Panc1 (cell line): ENCODE measurements at regions not wholly inside any gene's neighbourhood (a gene's known extent, or its start where the extent isn't known, plus 50 kb on each side); places are given as distances from the start of the nearest gene placed in this dataset.

ENCODE experiments used
- ATAC-seq: fragments of 200-7000 bp; cut with Tn5 transposase; 2 replicates; pipeline ENCODE4 v1.9.1; 2020; ENCODE audit warnings: mild to moderate bottlenecking, moderate library complexity
- BruUV-seq: library from RNA; stranded (reverse); fragments of 400-500 nt; replicated peaks from 2 replicates; lab custom pipeline; 2021; lab: Mats Ljungman, UMichigan
- CTCF ChIA-PET: fragments of 300-600 bp; sonication (Branson Sonifier 250); formaldehyde crosslinking; loops from one replicate; lab custom pipeline; 2022; ENCODE audit warnings: antibody characterized with exemption; lab: Charles Lee
- POLR2A ChIA-PET: fragments of 300-600 bp; sonication (Branson Sonifier 250); formaldehyde crosslinking; loops from one replicate; lab custom pipeline; 2022; ENCODE audit warnings: antibody characterized with exemption; lab: Charles Lee
- DNase-seq: peaks from one replicate; pipeline ENCODE4 v3.0.0-alpha.2; 2010; ENCODE audit warnings: low read depth, low spot score
- H3K27ac ChIP-seq: 2 replicates; pipeline ENCODE4 v1.5.1; 2011; ENCODE audit warnings: mild to moderate bottlenecking, low read length, inconsistent platforms
- H3K27me3 ChIP-seq: fragments of 200-500 bp; sonication (Bioruptor generic); 2 replicates; pipeline ENCODE4 v1.6.0; 2014; ENCODE audit warnings: low read length, inconsistent platforms; ENCODE audit not compliant: control insufficient read depth, insufficient read depth
- H3K36me3 ChIP-seq: fragments of 200-500 bp; sonication (Bioruptor generic); 2 replicates; pipeline ENCODE4 v1.5.1; 2014; ENCODE audit warnings: inconsistent platforms, mild to moderate bottlenecking, low read length, moderate library complexity; ENCODE audit not compliant: control insufficient read depth, insufficient read depth
- H3K4me1 ChIP-seq: 2 replicates; pipeline ENCODE4 v1.5.1; 2011; ENCODE audit warnings: inconsistent platforms, mild to moderate bottlenecking, low read length, moderate library complexity; ENCODE audit not compliant: control insufficient read depth, insufficient read depth
- H3K4me3 ChIP-seq, 2 experiments: 2 replicates each; pipeline ENCODE4 v1.5.1; 2011 to 2012; ENCODE audit warnings: low read depth in 2 of 2, low read length in 2 of 2, mild to moderate bottlenecking in 2 of 2, inconsistent platforms in 1 of 2, moderate library complexity in 1 of 2
- H3K9me3 ChIP-seq: fragments of 200-500 bp; sonication (Bioruptor generic); 2 replicates; pipeline ENCODE4 v1.5.1; 2014; ENCODE audit warnings: low read depth, mild to moderate bottlenecking, inconsistent platforms, low read length, moderate library complexity; ENCODE audit not compliant: control insufficient read depth, insufficient read depth
- POLR2AphosphoS5 ChIP-seq: IDR thresholded peaks from 2 replicates; pipeline ENCODE4 v1.6.1; 2012; ENCODE audit warnings: mild to moderate bottlenecking, low read depth, low read length, moderate library complexity
- SIN3A ChIP-seq: IDR thresholded peaks from 2 replicates; pipeline ENCODE4 v1.6.1; 2012; ENCODE audit warnings: low read depth, mild to moderate bottlenecking, low read length, moderate library complexity, borderline replicate concordance; ENCODE audit not compliant: insufficient read depth
- TCF7L2 ChIP-seq: IDR thresholded peaks from 2 replicates; pipeline ENCODE4 v1.6.1; 2011; ENCODE audit warnings: mild to moderate bottlenecking, low read depth, low read length, inconsistent platforms
- in situ Hi-C: cut with HindIII; loops from 2 replicates; pipeline ENCODE4 v1.10.0; 2016; ENCODE audit warnings: low sequenced_read_pairs, low pct_unique_long_range_greater_than_20kb
- intact Hi-C: fragments of 100-400 bp; cut with micrococcal nuclease; formaldehyde crosslinking; loops from one replicate; pipeline ENCODE4 v1.10.0; 2022; ENCODE audit not compliant: unreplicated experiment
- TF ChIP-seq, protein P1 (sequence below): fragments of 450-650 bp; IDR thresholded peaks from 2 replicates; pipeline ENCODE4 v1.5.1; 2017; ENCODE audit warnings: mild to moderate bottlenecking
- TF ChIP-seq, protein P2 (sequence below), 2 experiments: IDR thresholded peaks; 2 replicates each; pipeline ENCODE4 v1.6.1; 2011 to 2012; ENCODE audit warnings: low read depth in 2 of 2, control low read depth in 1 of 2, low read length in 1 of 2, mild to moderate bottlenecking in 1 of 2, moderate library complexity in 1 of 2; ENCODE audit not compliant: insufficient read depth in 1 of 2

DNA sequence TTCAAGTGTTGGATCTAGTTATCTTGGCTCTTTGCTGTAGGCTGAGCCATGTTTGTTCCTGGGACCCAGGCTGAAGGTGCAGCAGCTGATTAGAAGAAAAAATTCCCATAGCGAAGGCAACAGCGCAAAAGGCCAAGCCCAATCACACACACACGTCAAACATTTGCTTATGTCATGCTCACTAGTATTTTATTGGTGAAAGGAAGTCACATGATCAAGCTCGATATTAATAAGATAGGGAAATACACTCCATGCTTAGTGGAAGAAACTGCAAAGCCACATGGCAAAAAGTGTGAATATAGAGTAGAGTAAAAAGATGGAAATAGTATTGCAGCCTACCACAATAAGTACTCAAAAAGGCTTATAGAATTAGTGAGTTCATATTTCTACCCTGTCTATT, 373.5 kb upstream of the FAR2 start:
- H3K9me3 ChIP-seq: no peaks in the 10 kb centered on the region
- BruUV-seq: no TSS peak
- no peaks in the 10 kb centered on the region for H3K27me3 ChIP-seq
- no peak for DNase-seq
- H3K4me3 ChIP-seq: no peak overlapping the region
- H3K27ac ChIP-seq: no peak overlapping the region
- no peaks in the 10 kb centered on the region for H3K36me3 ChIP-seq
- ChIA-PET CTCF (no interaction called here), POLR2A (no interaction called here)
- H3K4me1 ChIP-seq: no peaks in the 10 kb centered on the region
- ATAC-seq: no peak
- in situ Hi-C loops (no loop called here), intact Hi-C loops (no loop called here)
- no peak for TF ChIP-seq POLR2AphosphoS5
- TF ChIP-seq TCF7L2: no peak
- TF ChIP-seq, protein P1, sequence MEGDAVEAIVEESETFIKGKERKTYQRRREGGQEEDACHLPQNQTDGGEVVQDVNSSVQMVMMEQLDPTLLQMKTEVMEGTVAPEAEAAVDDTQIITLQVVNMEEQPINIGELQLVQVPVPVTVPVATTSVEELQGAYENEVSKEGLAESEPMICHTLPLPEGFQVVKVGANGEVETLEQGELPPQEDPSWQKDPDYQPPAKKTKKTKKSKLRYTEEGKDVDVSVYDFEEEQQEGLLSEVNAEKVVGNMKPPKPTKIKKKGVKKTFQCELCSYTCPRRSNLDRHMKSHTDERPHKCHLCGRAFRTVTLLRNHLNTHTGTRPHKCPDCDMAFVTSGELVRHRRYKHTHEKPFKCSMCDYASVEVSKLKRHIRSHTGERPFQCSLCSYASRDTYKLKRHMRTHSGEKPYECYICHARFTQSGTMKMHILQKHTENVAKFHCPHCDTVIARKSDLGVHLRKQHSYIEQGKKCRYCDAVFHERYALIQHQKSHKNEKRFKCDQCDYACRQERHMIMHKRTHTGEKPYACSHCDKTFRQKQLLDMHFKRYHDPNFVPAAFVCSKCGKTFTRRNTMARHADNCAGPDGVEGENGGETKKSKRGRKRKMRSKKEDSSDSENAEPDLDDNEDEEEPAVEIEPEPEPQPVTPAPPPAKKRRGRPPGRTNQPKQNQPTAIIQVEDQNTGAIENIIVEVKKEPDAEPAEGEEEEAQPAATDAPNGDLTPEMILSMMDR: no peak
- TF ChIP-seq, protein P2, sequence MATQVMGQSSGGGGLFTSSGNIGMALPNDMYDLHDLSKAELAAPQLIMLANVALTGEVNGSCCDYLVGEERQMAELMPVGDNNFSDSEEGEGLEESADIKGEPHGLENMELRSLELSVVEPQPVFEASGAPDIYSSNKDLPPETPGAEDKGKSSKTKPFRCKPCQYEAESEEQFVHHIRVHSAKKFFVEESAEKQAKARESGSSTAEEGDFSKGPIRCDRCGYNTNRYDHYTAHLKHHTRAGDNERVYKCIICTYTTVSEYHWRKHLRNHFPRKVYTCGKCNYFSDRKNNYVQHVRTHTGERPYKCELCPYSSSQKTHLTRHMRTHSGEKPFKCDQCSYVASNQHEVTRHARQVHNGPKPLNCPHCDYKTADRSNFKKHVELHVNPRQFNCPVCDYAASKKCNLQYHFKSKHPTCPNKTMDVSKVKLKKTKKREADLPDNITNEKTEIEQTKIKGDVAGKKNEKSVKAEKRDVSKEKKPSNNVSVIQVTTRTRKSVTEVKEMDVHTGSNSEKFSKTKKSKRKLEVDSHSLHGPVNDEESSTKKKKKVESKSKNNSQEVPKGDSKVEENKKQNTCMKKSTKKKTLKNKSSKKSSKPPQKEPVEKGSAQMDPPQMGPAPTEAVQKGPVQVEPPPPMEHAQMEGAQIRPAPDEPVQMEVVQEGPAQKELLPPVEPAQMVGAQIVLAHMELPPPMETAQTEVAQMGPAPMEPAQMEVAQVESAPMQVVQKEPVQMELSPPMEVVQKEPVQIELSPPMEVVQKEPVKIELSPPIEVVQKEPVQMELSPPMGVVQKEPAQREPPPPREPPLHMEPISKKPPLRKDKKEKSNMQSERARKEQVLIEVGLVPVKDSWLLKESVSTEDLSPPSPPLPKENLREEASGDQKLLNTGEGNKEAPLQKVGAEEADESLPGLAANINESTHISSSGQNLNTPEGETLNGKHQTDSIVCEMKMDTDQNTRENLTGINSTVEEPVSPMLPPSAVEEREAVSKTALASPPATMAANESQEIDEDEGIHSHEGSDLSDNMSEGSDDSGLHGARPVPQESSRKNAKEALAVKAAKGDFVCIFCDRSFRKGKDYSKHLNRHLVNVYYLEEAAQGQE (IDR thresholded peaks at IDR 0.05; ENCODE audit: insufficient read depth in 1 of 2, low read depth in 2 of 2, low read length in 1 of 2): no peak

DNA sequence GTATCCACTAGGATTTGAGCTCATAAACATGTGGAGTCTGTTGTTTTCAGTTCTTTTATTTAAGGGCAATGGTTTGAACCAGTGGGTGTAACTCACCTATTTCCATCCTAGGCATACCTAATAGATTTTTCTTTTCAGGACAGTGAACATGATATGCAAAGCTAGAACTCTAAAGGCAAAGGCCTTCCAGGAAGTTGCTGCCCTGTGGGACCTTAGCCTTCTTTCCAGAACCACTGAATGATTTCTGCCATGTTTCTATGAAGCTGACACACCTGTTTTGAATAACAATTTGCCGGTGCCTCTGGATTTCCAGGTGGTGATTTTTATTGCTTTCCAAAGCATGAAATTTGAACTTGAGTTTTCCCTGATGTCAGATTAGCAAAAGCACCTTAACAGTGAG, 372.9 kb upstream of the FAR2 start:
- Histone ChIP-seq H3K27me3 (no peaks in the 10 kb centered on the region), H3K4me3 (no peak overlapping the region), H3K27ac (no peak overlapping the region), H3K36me3 (no peaks in the 10 kb centered on the region), H3K9me3 (no peaks in the 10 kb centered on the region), H3K4me1 (no peaks in the 10 kb centered on the region)
- TF ChIP-seq, protein P1: no peak
- TF ChIP-seq TCF7L2 (no peak), POLR2AphosphoS5 (no peak), SIN3A (no peak)
- TF ChIP-seq, protein P2 (IDR thresholded peaks at IDR 0.05; ENCODE audit: insufficient read depth in 1 of 2, low read depth in 2 of 2, low read length in 1 of 2): no peak
- ChIA-PET CTCF (no interaction called here), POLR2A (no interaction called here)
- intact Hi-C loops (no loop called here), in situ Hi-C loops (no loop called here)
- ATAC-seq (no peak), DNase-seq (no peak)
- no TSS peak for BruUV-seq
